ENCODE measurements at regions not wholly inside any gene's neighbourhood (a gene's known extent, or its start where the extent isn't known, plus 50 kb on each side); places are given as distances from the start of the nearest gene placed in this dataset.

GRCh38 chr7:19508821-19509220 lies 200.0 kb downstream of the POLR1F start:
- TF ChIP-seq TAF1 (IDR thresholded peaks at IDR 0.05; ENCODE audit: low read depth) (no peak), FOXM1 (IDR thresholded peaks at IDR 0.05; ENCODE audit: borderline replicate concordance, low read depth) (no peak), CEBPB (IDR thresholded peaks at IDR 0.05) (no peak), EP300 (IDR thresholded peaks at IDR 0.05; ENCODE audit: borderline replicate concordance) (no peak), TEAD4 (IDR thresholded peaks at IDR 0.05) (no peak)

Measured in Ishikawa (cell line).